Activated CD4-positive, alpha-beta T cell treated with anti-CD3 and anti-CD28 coated beads for 48 hours (primary cell): ENCODE measurements at regions not wholly inside any gene's neighbourhood (a gene's known extent, or its start where the extent isn't known, plus 50 kb on each side); places are given as distances from the start of the nearest gene placed in this dataset.
"Not testable (repeated sequence)": the region's sequence is repeated elsewhere in the genome, so short reads cannot be mapped to it uniquely, and the experiment has no call there.

Experiments used
- DNase-seq: peaks from one replicate; pipeline ENCODE4 v3.0.0-alpha.2; 2020

- no peak for DNase-seq
Measured at GRCh38 chr3:20537234-20537633, 351.2 kb upstream of the SGO1 start.

GRCh38 chr3:20529911-20530310, 343.9 kb upstream of the SGO1 start:
- no peak for DNase-seq

GRCh38 chr3:20528180-20528770, 342.3 kb upstream of the SGO1 start:
- DNase-seq: no peak

GRCh38 chr3:20527368-20527767, 341.4 kb upstream of the SGO1 start:
- no peak for DNase-seq

GRCh38 chr3:20524328-20524727, 338.3 kb upstream of the SGO1 start:
- DNase-seq: no peak

- no peak for DNase-seq
Measured at GRCh38 chr3:20523293-20523692, 337.3 kb upstream of the SGO1 start.

- not testable (repeated sequence) for DNase-seq
Measured at GRCh38 chr3:20517316-20517715, 331.3 kb upstream of the SGO1 start.

GRCh38 chr3:20516311-20516710, 330.3 kb upstream of the SGO1 start:
- no peak for DNase-seq

GRCh38 chr3:20515834-20516233, 329.8 kb upstream of the SGO1 start:
- DNase-seq: no peak

GRCh38 chr3:20511863-20512505, 326.0 kb upstream of the SGO1 start:
- no peak for DNase-seq

- DNase-seq: no peak
Measured at GRCh38 chr3:20510396-20510795, 324.4 kb upstream of the SGO1 start.

- no peak for DNase-seq
Measured at GRCh38 chr3:20503394-20504082, 317.5 kb upstream of the SGO1 start.

- DNase-seq: no peak
Measured at GRCh38 chr3:20490996-20491395, 305.0 kb upstream of the SGO1 start.

- DNase-seq: no peak
Measured at GRCh38 chr3:20488151-20488550, 302.1 kb upstream of the SGO1 start.

- DNase-seq: no peak
Measured at GRCh38 chr3:20484126-20484525, 298.1 kb upstream of the SGO1 start.

GRCh38 chr3:20482350-20482749, 296.3 kb upstream of the SGO1 start:
- no peak for DNase-seq

- DNase-seq: no peak
Measured at GRCh38 chr3:20480786-20481365, 294.9 kb upstream of the SGO1 start.

- no peak for DNase-seq
Measured at GRCh38 chr3:20478436-20478835, 292.4 kb upstream of the SGO1 start.

- DNase-seq: not testable (repeated sequence)
Measured at GRCh38 chr3:20464237-20464636, 278.2 kb upstream of the SGO1 start.

- DNase-seq: no peak
Measured at GRCh38 chr3:20462723-20463122, 276.7 kb upstream of the SGO1 start.

- DNase-seq: no peak
Measured at GRCh38 chr3:20462226-20462625, 276.2 kb upstream of the SGO1 start.

- DNase-seq: no peak
Measured at GRCh38 chr3:20458994-20459716, 273.1 kb upstream of the SGO1 start.

- DNase-seq: no peak
Measured at GRCh38 chr3:20456511-20456910, 270.5 kb upstream of the SGO1 start.
